GM20000 (cell line): ENCODE measurements at regions not wholly inside any gene's neighbourhood (a gene's known extent, or its start where the extent isn't known, plus 50 kb on each side); places are given as distances from the start of the nearest gene placed in this dataset.

Source experiments
- DNase-seq: peaks from one replicate; pipeline ENCODE4 v3.0.0; 2012; ENCODE audit warnings: low spot score
- TF ChIP-seq, protein P1 (sequence below): IDR thresholded peaks from 2 replicates; pipeline ENCODE4 v1.5.1; 2012; ENCODE audit warnings: mild to moderate bottlenecking, control low read depth; ENCODE audit errors: extremely low read depth, missing control alignments

DNA sequence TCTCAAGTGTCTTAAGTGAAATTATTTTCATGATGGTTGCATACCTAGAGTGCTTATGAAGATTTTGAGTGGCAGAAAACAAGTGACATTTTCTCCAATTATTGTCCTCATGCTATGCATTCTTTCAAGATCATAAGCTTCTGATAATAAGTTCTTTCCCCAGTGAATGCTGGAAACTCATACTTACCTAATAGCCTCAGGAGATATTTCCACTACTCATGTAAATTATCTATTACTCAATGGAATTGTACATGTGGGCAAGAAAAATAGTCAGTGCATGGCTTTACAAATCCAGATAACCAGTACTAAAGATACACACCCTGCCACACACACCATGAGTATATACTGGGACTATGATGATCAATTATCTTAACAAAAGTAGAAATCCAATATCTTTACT lies 1219.4 kb upstream of the C9orf72 start:
- TF ChIP-seq, protein P1, sequence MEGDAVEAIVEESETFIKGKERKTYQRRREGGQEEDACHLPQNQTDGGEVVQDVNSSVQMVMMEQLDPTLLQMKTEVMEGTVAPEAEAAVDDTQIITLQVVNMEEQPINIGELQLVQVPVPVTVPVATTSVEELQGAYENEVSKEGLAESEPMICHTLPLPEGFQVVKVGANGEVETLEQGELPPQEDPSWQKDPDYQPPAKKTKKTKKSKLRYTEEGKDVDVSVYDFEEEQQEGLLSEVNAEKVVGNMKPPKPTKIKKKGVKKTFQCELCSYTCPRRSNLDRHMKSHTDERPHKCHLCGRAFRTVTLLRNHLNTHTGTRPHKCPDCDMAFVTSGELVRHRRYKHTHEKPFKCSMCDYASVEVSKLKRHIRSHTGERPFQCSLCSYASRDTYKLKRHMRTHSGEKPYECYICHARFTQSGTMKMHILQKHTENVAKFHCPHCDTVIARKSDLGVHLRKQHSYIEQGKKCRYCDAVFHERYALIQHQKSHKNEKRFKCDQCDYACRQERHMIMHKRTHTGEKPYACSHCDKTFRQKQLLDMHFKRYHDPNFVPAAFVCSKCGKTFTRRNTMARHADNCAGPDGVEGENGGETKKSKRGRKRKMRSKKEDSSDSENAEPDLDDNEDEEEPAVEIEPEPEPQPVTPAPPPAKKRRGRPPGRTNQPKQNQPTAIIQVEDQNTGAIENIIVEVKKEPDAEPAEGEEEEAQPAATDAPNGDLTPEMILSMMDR, result no peak
- no peak for DNase-seq

DNA sequence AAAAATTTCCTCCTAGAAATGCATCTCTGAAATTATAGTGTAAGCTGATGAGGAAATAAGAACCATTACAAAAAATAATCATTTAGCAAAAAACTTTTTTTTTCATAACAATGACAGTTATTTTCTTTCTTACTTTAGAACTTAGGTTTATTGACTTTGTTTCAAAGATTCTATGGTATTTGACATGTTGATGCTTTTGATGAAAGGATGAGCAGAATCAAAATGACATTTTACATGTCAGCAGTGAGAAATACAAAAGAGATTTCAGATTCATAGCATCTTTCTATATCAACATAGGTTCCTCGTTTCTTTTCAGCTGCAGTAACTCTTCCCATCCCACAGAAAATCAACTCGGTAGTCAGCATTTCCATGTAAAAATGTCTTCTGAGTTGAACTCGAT lies 1226.6 kb upstream of the C9orf72 start:
- TF ChIP-seq, protein P1, result no peak
- DNase-seq, result no peak

DNA sequence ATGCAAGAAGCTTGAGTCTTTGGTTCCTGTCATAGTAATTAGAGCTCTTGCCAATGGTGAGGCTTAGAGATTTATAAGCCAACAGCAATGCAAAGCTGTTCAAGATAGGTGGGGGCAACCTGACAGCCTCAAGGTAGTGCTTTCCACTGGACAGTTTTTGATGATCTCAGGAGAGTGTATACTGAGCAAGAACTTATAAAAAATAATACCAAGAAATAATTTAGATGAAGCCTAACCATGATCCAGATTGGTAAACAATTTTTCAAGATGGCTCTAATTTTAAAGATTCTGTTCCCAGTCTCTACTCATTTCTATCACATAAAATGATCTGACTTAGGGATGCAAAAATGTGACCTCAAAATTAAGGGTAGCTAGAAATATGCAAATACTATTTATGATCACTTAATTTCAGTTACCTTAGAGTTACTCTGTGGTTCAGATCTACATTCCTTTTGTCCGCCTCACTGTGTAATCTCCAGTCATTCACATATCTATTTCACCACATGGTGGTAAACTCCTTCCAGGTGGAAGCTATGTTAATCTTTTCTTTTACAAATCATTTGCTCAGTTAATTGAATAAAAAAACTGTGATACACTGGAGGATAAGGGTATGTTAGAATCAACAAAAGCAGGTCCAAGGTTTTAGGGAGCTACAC lies 1228.0 kb upstream of the C9orf72 start:
- no peak for DNase-seq
- TF ChIP-seq, protein P1, result no peak

DNA sequence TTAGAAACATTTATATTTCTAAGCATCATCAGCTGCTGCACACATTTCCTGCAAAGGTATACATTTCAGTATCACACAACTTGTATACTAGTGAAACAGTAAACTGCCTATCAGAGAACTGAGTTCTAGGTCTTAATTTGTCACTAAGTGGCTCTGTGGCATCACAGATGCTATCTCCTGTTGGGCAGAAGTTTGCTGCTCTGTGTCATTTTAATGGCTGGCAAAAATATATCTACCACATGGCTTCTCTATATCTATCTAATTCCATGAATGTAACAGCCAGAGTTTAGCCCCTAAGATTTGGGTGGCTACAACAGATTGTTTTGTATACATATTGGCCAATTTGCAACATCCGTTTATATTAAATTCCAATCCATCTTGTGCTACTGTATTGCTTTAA lies 1231.9 kb upstream of the C9orf72 start:
- TF ChIP-seq, protein P1, result no peak
- DNase-seq, result no peak

DNA sequence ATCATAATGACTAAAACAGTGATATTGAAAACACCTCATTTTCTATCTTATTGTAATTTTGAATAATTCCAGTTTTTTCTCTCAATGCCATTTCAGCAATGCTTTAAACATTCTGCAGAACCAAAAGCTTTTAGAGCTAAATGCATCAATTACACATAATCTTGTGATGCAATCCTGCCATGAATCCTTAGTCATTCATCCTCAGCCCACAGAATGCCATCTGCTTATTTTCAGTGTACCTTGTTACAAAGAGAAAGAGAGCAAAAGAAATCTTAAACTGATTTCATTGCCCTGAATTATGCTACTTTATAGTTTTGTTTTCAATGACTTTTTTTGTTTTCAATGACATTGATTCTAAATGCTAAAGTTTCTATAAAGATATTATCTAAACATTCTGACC lies 1234.8 kb upstream of the C9orf72 start:
- DNase-seq, result no peak
- TF ChIP-seq, protein P1, result no peak

DNA sequence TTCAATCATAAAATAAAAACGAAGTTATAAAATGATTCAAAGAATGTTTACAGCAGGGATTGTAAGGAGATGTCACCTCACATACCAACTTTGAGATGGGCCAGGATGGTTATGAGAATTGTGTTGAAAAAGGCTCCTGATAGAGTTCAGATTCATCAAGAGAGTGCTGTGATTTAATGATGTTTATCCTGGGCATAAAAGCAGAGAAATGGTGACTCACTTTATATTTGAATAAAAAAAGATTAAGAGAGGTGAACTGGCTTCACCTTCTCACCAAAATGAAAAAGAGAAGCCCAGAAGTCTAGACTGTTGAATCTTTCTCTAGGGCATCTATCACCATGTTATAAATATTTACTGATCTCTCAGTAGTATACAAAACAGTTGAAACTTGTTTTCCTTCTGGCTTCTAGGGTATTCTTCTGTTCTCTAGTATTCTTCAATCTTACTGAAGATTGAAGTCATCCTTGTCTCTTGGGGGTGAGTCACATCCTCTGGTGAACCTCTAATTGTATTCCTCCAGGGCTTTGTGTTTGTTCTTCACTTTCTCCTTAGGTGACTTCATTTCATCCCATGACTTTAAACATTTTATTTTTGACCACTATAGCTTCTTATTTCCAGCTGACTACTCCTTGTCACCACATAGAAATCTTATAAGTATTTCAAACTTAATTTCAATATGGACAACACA lies 1237.3 kb upstream of the C9orf72 start:
- TF ChIP-seq, protein P1, result no peak
- DNase-seq, result no peak

DNA sequence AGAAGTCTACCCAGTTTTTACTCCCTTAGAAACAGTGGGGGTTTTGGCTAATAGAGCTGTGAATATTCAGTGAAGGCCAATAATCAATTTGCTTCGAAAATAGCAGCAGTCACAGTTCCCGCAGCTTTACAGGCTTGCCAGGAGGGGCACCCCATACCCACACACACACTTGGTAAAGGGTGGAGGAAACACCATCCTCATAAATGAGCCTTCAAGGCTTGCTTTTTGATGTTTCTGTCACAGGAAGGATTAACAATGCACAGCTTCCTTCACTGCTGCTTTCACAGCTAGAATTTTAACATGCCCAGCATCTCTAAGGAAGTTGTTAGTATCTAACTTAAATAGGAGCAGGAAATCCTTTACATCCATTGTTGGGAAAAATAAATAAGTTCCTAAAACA lies 1247.5 kb upstream of the C9orf72 start:
- DNase-seq, result no peak
- TF ChIP-seq, protein P1, result no peak
